ENCODE measurements at regions not wholly inside any gene's neighbourhood (a gene's known extent, or its start where the extent isn't known, plus 50 kb on each side); places are given as distances from the start of the nearest gene placed in this dataset.

- TF ChIP-seq SIN3A (IDR thresholded peaks at IDR 0.05; ENCODE audit: borderline replicate concordance, insufficient read depth, low read length) (no peak), TAF1 (IDR thresholded peaks at IDR 0.05; ENCODE audit: borderline replicate concordance, insufficient read depth, low read length) (no peak), REST (IDR thresholded peaks at IDR 0.05; ENCODE audit: insufficient read depth in 1 of 2, low read depth in 2 of 2, low read length in 2 of 2) (no peak), POLR2AphosphoS5 (IDR thresholded peaks at IDR 0.05; ENCODE audit: low read depth, low read length) (no peak), FOXP2 (optimal IDR thresholded peaks at IDR 0.05; ENCODE audit: borderline replicate concordance, extremely low read depth, extremely low read length, insufficient read depth) (no peak)
Measured at GRCh38 chr13:40205771-40206240, 460.6 kb downstream of the FOXO1 start.

GRCh38 chr13:40206241-40207000, 460.0 kb downstream of the FOXO1 start:
- TF ChIP-seq REST (IDR thresholded peaks at IDR 0.05; ENCODE audit: insufficient read depth in 1 of 2, low read depth in 2 of 2, low read length in 2 of 2) (no peak), POLR2AphosphoS5 (IDR thresholded peaks at IDR 0.05; ENCODE audit: low read depth, low read length) (no peak), SIN3A (IDR thresholded peaks at IDR 0.05; ENCODE audit: borderline replicate concordance, insufficient read depth, low read length) (no peak)

GRCh38 chr13:40207001-40207478, 459.4 kb downstream of the FOXO1 start:
- TF ChIP-seq REST (IDR thresholded peaks at IDR 0.05; ENCODE audit: insufficient read depth in 1 of 2, low read depth in 2 of 2, low read length in 2 of 2), result no peak
- TF ChIP-seq TAF1 (IDR thresholded peaks at IDR 0.05; ENCODE audit: borderline replicate concordance, insufficient read depth, low read length), result no peak
- TF ChIP-seq POLR2AphosphoS5 (IDR thresholded peaks at IDR 0.05; ENCODE audit: low read depth, low read length), result no peak
- TF ChIP-seq FOXP2 (optimal IDR thresholded peaks at IDR 0.05; ENCODE audit: borderline replicate concordance, extremely low read depth, extremely low read length, insufficient read depth), result no peak
- TF ChIP-seq SIN3A (IDR thresholded peaks at IDR 0.05; ENCODE audit: borderline replicate concordance, insufficient read depth, low read length), result no peak

GRCh38 chr13:40208517-40208916, 457.9 kb downstream of the FOXO1 start:
- TF ChIP-seq POLR2AphosphoS5 (IDR thresholded peaks at IDR 0.05; ENCODE audit: low read depth, low read length) (no peak), REST (IDR thresholded peaks at IDR 0.05; ENCODE audit: insufficient read depth in 1 of 2, low read depth in 2 of 2, low read length in 2 of 2) (no peak), TAF1 (IDR thresholded peaks at IDR 0.05; ENCODE audit: borderline replicate concordance, insufficient read depth, low read length) (no peak), SIN3A (IDR thresholded peaks at IDR 0.05; ENCODE audit: borderline replicate concordance, insufficient read depth, low read length) (no peak), FOXP2 (optimal IDR thresholded peaks at IDR 0.05; ENCODE audit: borderline replicate concordance, extremely low read depth, extremely low read length, insufficient read depth) (no peak)

Data from PFSK-1 (cell line).